ENCODE measurements at regions not wholly inside any gene's neighbourhood (a gene's known extent, or its start where the extent isn't known, plus 50 kb on each side); places are given as distances from the start of the nearest gene placed in this dataset.
A peak's percentile ranks its signal among the peaks of the same experiment; 100 is the strongest.
"Not testable (repeated sequence)": the region's sequence is repeated elsewhere in the genome, so short reads cannot be mapped to it uniquely, and the experiment has no call there.

GRCh38 chr2:106288873-106289272, 94.8 kb upstream of the UXS1 start:
- DNase-seq, result no peak

- DNase-seq, result no peak
Observed at GRCh38 chr2:106285237-106285829, 91.2 kb upstream of the UXS1 start.

GRCh38 chr2:106284691-106285202, 90.6 kb upstream of the UXS1 start:
- DNase-seq, result no peak

- DNase-seq, result no peak
Observed at GRCh38 chr2:106284255-106284654, 90.2 kb upstream of the UXS1 start.

- not testable (repeated sequence) for DNase-seq
Observed at GRCh38 chr2:106283228-106284152, 89.4 kb upstream of the UXS1 start.

- peak; percentile 8 for DNase-seq
Observed at GRCh38 chr2:106282462-106283170, 88.5 kb upstream of the UXS1 start.

- DNase-seq, result not testable (repeated sequence)
Observed at GRCh38 chr2:106281907-106282430, 87.9 kb upstream of the UXS1 start.

GRCh38 chr2:106280722-106281446, 86.8 kb upstream of the UXS1 start:
- no peak for DNase-seq

- DNase-seq, result no peak
Observed at GRCh38 chr2:106280224-106280623, 86.1 kb upstream of the UXS1 start.

GRCh38 chr2:106278112-106278876, 84.2 kb upstream of the UXS1 start:
- no peak for DNase-seq

GRCh38 chr2:106277426-106277825, 83.3 kb upstream of the UXS1 start:
- no peak for DNase-seq

- no peak for DNase-seq
Observed at GRCh38 chr2:106275971-106276370, 81.9 kb upstream of the UXS1 start.

- DNase-seq, result no peak
Observed at GRCh38 chr2:106274668-106275067, 80.6 kb upstream of the UXS1 start.

- no peak for DNase-seq
Observed at GRCh38 chr2:106272216-106272807, 78.2 kb upstream of the UXS1 start.

GRCh38 chr2:106270471-106270891, 76.4 kb upstream of the UXS1 start:
- no peak for DNase-seq

GRCh38 chr2:106269591-106270291, 75.6 kb upstream of the UXS1 start:
- no peak for DNase-seq

- DNase-seq, result no peak
Observed at GRCh38 chr2:106267997-106268396, 73.9 kb upstream of the UXS1 start.

GRCh38 chr2:106261871-106262321, 67.8 kb upstream of the UXS1 start:
- DNase-seq, result no peak

- DNase-seq, result not testable (repeated sequence)
Observed at GRCh38 chr2:106258859-106259258, 64.8 kb upstream of the UXS1 start.

GRCh38 chr2:106257830-106258229, 63.7 kb upstream of the UXS1 start:
- DNase-seq, result no peak

All from midbrain (tissue), 1 donor.